K562 (cell line): ENCODE measurements at regions not wholly inside any gene's neighbourhood (a gene's known extent, or its start where the extent isn't known, plus 50 kb on each side); places are given as distances from the start of the nearest gene placed in this dataset.

Experiments
- ATAC-seq: fragments of 200-7000 bp; cut with Tn5 transposase; 3 replicates; pipeline ENCODE4 v1.9.1; 2020; ENCODE audit warnings: moderate library complexity
- BruUV-seq: library from RNA; stranded (reverse); fragments of 400-500 nt; replicated peaks from 2 replicates; lab custom pipeline; 2021; lab: Mats Ljungman, UMichigan
- CTCF ChIA-PET: fragments of 300-600 bp; formaldehyde crosslinking; extraction: SDS; loops from one replicate; lab custom pipeline; 2021; ENCODE audit warnings: low intra/inter-chr PET ratio; lab: Yijun Ruan, JAX
- POLR2A ChIA-PET: fragments of 300-600, 350-650 bp; sonication (Branson Sonifier 250); formaldehyde crosslinking; extraction: SDS; loops from one replicate; lab custom pipeline; 2021; ENCODE audit warnings: antibody characterized with exemption, inconsistent platforms; lab: Yijun Ruan, JAX
- DNase-seq, 4 experiments: peaks; one replicate each; pipeline versions ENCODE4 v3.0.0 to v3.0.0-alpha.2; 2011 to 2018; ENCODE audit warnings: low spot score in 3 of 4, mixed read lengths in 3 of 4; ENCODE audit errors: extremely low read depth in 1 of 4
- FAIRE-seq: peaks from 2 replicates; lab custom pipeline; 2011; peaks lifted over from hg19 to GRCh38; lab: Jason Lieb, UNC
- H2AFZ ChIP-seq: 2 replicates; pipeline ENCODE4 v1.6.0; 2011; ENCODE audit warnings: low read depth, low read length, control low read depth, inconsistent platforms
- H3K27ac ChIP-seq: fragments of 200-600 bp; 3 replicates; pipeline ENCODE4 v1.8.0; 2011; ENCODE audit warnings: low read depth, mild to moderate bottlenecking, control low read depth, inconsistent platforms, low read length, moderate library complexity, mixed read lengths; ENCODE audit errors: extremely low read depth
- H3K27me3 ChIP-seq, 2 experiments: fragments of 300-600 bp in 1 of 2; 2 replicates in 1 of 2; 3 replicates in 1 of 2; pipeline versions ENCODE4 v1.6.0 to v1.8.0; 2011; ENCODE audit warnings: inconsistent platforms in 2 of 2, low read length in 2 of 2, mild to moderate bottlenecking in 1 of 2, mixed read lengths in 1 of 2, moderate library complexity in 1 of 2; ENCODE audit not compliant: control insufficient read depth in 2 of 2, insufficient read depth in 2 of 2
- H3K36me3 ChIP-seq: fragments of 300-600 bp; 3 replicates; pipeline ENCODE4 v1.8.0; 2011; ENCODE audit warnings: mild to moderate bottlenecking, low read length, inconsistent platforms; ENCODE audit not compliant: control insufficient read depth, insufficient read depth
- H3K4me1 ChIP-seq, 2 experiments: fragments of 200-600 bp in 1 of 2; replicated peaks in 1 of 2; 2 replicates in 1 of 2; 3 replicates in 1 of 2; pipeline versions ENCODE4 v1.5.1 to v1.8.0; 2011; ENCODE audit warnings: inconsistent platforms in 2 of 2, low read length in 2 of 2, mild to moderate bottlenecking in 1 of 2, mixed read lengths in 1 of 2, moderate library complexity in 1 of 2; ENCODE audit not compliant: control insufficient read depth in 2 of 2, insufficient read depth in 2 of 2
- H3K4me2 ChIP-seq: 2 replicates; pipeline ENCODE4 v1.6.1; 2011; ENCODE audit warnings: low read length, control low read depth, inconsistent platforms, mixed read lengths; ENCODE audit not compliant: insufficient read depth
- H3K4me3 ChIP-seq: fragments of 200-600 bp; sonication (generic), shearing (Covaris generic); 2 replicates; pipeline ENCODE4 v1.5.1; 2016; ENCODE audit warnings: control low read depth, inconsistent platforms
- H3K79me2 ChIP-seq: fragments of 200-600 bp; 3 replicates; pipeline ENCODE4 v1.8.0; 2011; ENCODE audit warnings: low read length, inconsistent platforms; ENCODE audit not compliant: control insufficient read depth, insufficient read depth
- H3K9ac ChIP-seq, 2 experiments: 2 replicates each; pipeline versions ENCODE4 v1.6.0 to v1.6.1; 2011; ENCODE audit warnings: low read depth in 2 of 2, low read length in 2 of 2, control low read depth in 1 of 2, inconsistent platforms in 1 of 2, mild to moderate bottlenecking in 1 of 2, mixed read lengths in 1 of 2; ENCODE audit not compliant: insufficient read depth in 1 of 2
- H3K9me1 ChIP-seq: one replicate; pipeline ENCODE4 v1.6.0; 2011; ENCODE audit warnings: inconsistent platforms, mild to moderate bottlenecking, low read length, moderate library complexity; ENCODE audit not compliant: control insufficient read depth, insufficient read depth
- H3K9me3 ChIP-seq: replicated peaks from 2 replicates; pipeline ENCODE4 v1.5.1; 2011; ENCODE audit warnings: low read depth, low read length, inconsistent platforms; ENCODE audit not compliant: control insufficient read depth, insufficient read depth
- H4K20me1 ChIP-seq: replicated peaks from 2 replicates; pipeline ENCODE4 v1.6.1; 2011; ENCODE audit warnings: low read length, inconsistent platforms, mixed read lengths; ENCODE audit not compliant: control insufficient read depth, insufficient read depth
- ADNP ChIP-seq: fragments of 200-800 bp; sonication (Bioruptor generic); IDR thresholded peaks from 2 replicates; pipeline ENCODE4 v1.6.1; 2016; ENCODE audit warnings: missing genetic modification characterization, missing compliant biosample characterization
- BACH1 ChIP-seq: fragments of 200-800 bp; sonication (Bioruptor generic); IDR thresholded peaks from 2 replicates; pipeline ENCODE4 v1.6.1; 2016; ENCODE audit warnings: missing genetic modification characterization, missing compliant biosample characterization
- BCOR ChIP-seq: fragments of 450-650 bp; IDR thresholded peaks from 2 replicates; pipeline ENCODE4 v1.6.1; 2016
- BMI1 ChIP-seq: fragments of 150-350 bp; IDR thresholded peaks from 2 replicates; pipeline ENCODE4 v1.6.1; 2014; ENCODE audit warnings: low read length
- CHCHD3 ChIP-seq: fragments of 250-450 bp; sonication (Bioruptor Pico); IDR thresholded peaks from 2 replicates; pipeline ENCODE4 v2.1.2; 2022; ENCODE audit warnings: mild to moderate bottlenecking
- CHD1 ChIP-seq: fragments of 200-600 bp; sonication (generic); IDR thresholded peaks from one replicate; pipeline ENCODE4 v1.6.1; 2012; ENCODE audit warnings: mild to moderate bottlenecking, moderate library complexity, low read length, inconsistent platforms
- CHD2 ChIP-seq: IDR thresholded peaks from 2 replicates; pipeline ENCODE4 v1.6.1; 2011; ENCODE audit warnings: low read depth, low read length
- GATA2 ChIP-seq: sonication (generic); formaldehyde crosslinking; IDR thresholded peaks from 2 replicates; pipeline ENCODE4 v1.4.0; 2020; ENCODE audit warnings: mild to moderate bottlenecking, missing genetic modification reagents
- JUNB ChIP-seq: fragments of 450-650 bp; formaldehyde crosslinking; conservative IDR thresholded peaks from 2 replicates; pipeline ENCODE4 v1.4.0; 2020; ENCODE audit warnings: mild to moderate bottlenecking
- MYBL2 ChIP-seq, 2 experiments: fragments of 450-650 bp in 1 of 2; sonication (generic) in 1 of 2; formaldehyde crosslinking in 1 of 2; IDR thresholded peaks; 2 replicates each; pipeline versions ENCODE4 v1.6.1 to v1.8.1; 2017 to 2022; ENCODE audit warnings: borderline replicate concordance in 1 of 2, inconsistent platforms in 1 of 2, low read depth in 1 of 2, mild to moderate bottlenecking in 1 of 2, missing genetic modification reagents in 1 of 2, moderate library complexity in 1 of 2
- RBM25 ChIP-seq: fragments of 200-400 bp; formaldehyde crosslinking; IDR thresholded peaks from 2 replicates; pipeline ENCODE4 v1.6.1; 2018; ENCODE audit warnings: low read length, low read depth, moderate library complexity; ENCODE audit not compliant: severe bottlenecking
- RHOXF2B ChIP-seq: fragments of 250-450 bp; sonication (Bioruptor Pico); conservative IDR thresholded peaks from 2 replicates; pipeline ENCODE4 v1.5.1; 2021
- ZBTB8A ChIP-seq: fragments of 450-650 bp; IDR thresholded peaks from 2 replicates; pipeline ENCODE4 v1.6.1; 2018; ENCODE audit warnings: mild to moderate bottlenecking, moderate library complexity; ENCODE audit not compliant: partially characterized antibody
- ZFP1 ChIP-seq: fragments of 450-650 bp; formaldehyde crosslinking; IDR thresholded peaks from 2 replicates; pipeline ENCODE4 v1.4.0; 2020; ENCODE audit warnings: mild to moderate bottlenecking, mixed read lengths
- ZFP36 ChIP-seq: fragments of 150-350 bp; IDR thresholded peaks from 2 replicates; pipeline ENCODE4 v1.6.1; 2018; ENCODE audit warnings: low read length, low read depth; ENCODE audit not compliant: partially characterized antibody
- ZNF785 ChIP-seq: fragments of 250-450 bp; sonication (Bioruptor Pico); IDR thresholded peaks from 2 replicates; pipeline ENCODE4 v1.4.0; 2020; ENCODE audit warnings: mild to moderate bottlenecking
- in situ Hi-C: fragments of 300-500 bp; cut with MboI; formaldehyde crosslinking; loops from 4 replicates; pipeline ENCODE4 v1.15.0; 2018; ENCODE audit warnings: inconsistent platforms, mixed read lengths
- intact Hi-C: fragments of 100-400 bp; cut with micrococcal nuclease; formaldehyde crosslinking; loops from 2 replicates; pipeline ENCODE4 v1.14.2; 2022
- TF ChIP-seq, protein P1 (sequence below): sonication (generic); formaldehyde crosslinking; IDR thresholded peaks from 2 replicates; pipeline ENCODE4 v1.8.1; 2023; ENCODE audit warnings: mild to moderate bottlenecking, missing genetic modification reagents, moderate library complexity
- TF ChIP-seq, protein P2 (sequence below): fragments of 250-450 bp; sonication (Bioruptor Pico); IDR thresholded peaks from 2 replicates; pipeline ENCODE4 v1.4.0; 2020; ENCODE audit warnings: mild to moderate bottlenecking
- TF ChIP-seq, protein P3 (sequence below): fragments of 450-650 bp; IDR thresholded peaks from 2 replicates; pipeline ENCODE4 v1.6.1; 2016; ENCODE audit warnings: low read depth, mild to moderate bottlenecking, moderate library complexity
- TF ChIP-seq, protein P4 (sequence below): sonication (generic); formaldehyde crosslinking; IDR thresholded peaks from 2 replicates; pipeline ENCODE4 v1.8.0; 2022; ENCODE audit warnings: missing genetic modification reagents, mild to moderate bottlenecking, borderline replicate concordance

DNA sequence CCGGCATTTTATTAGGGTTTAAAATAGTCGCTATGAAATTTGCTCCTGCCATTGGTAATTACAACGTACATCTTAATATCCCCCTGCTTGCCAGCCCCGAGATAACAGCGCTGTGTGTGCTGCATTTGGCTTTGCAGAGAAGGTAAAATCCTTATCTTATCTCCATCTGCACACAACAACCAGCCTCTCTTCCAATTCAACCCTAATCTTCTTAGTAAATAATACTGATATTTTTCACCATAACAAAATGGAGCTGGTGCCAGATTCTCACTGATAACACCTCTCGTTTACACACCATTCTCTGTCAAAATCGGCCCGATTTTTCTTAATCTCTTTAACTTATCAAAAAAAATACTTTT lies 61.4 kb upstream of the SIX3 start (continued):
- TF ChIP-seq BMI1: no peak
- no peak for TF ChIP-seq CHD2
- TF ChIP-seq GATA2 (CRISPR knock-in tag): no peak
- TF ChIP-seq RHOXF2B (CRISPR knock-in tag): no peak
- TF ChIP-seq MYBL2 (IDR thresholded peaks at IDR 0.05; ENCODE audit: low read depth): no peak
- no peak for TF ChIP-seq MYBL2 (CRISPR knock-in tag; IDR thresholded peaks at IDR 0.05; ENCODE audit: borderline replicate concordance)
- TF ChIP-seq, protein P1, sequence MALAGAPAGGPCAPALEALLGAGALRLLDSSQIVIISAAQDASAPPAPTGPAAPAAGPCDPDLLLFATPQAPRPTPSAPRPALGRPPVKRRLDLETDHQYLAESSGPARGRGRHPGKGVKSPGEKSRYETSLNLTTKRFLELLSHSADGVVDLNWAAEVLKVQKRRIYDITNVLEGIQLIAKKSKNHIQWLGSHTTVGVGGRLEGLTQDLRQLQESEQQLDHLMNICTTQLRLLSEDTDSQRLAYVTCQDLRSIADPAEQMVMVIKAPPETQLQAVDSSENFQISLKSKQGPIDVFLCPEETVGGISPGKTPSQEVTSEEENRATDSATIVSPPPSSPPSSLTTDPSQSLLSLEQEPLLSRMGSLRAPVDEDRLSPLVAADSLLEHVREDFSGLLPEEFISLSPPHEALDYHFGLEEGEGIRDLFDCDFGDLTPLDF (CRISPR knock-in tag): no peak
- no peak for TF ChIP-seq JUNB (CRISPR knock-in tag)

DNA sequence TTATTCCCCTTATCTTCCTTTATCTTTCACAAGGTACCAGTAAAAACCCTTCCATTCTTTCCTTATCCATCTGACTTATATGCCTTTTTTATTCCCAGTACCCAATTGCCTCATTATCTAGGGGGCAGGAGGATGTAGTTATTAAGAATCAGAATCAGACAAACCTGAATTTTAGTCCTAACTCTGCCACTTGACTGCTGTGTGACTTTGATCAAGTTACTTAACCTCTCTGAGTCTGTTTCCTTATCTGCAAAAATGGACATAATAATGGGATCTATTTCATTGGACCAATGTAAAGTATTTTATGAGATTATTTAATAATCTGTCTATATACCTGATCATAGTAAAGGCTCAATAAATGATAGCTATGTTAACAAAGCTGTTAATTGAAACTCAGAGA lies 59.6 kb upstream of the SIX3 start:
- POLR2A ChIA-PET: no interaction called here
- DNase-seq: no peak
- CTCF ChIA-PET: no interaction called here

More for the DNA sequence above, 59.6 kb upstream of the SIX3 start:
- Histone ChIP-seq H3K79me2 (no peaks in the 10 kb centered on the region), H2AFZ (no peak overlapping the region), H3K4me3 (no peak overlapping the region), H3K4me1 (no peaks in the 10 kb centered on the region), H3K27me3 (peaks cover 7 to 40% of the 10 kb centered on the region in 2 experiments; a peak in 4 of 5 replicates), H3K4me2 (no peak overlapping the region), H4K20me1 (no peaks in the 10 kb centered on the region), H3K36me3 (no peaks in the 10 kb centered on the region), H3K9ac (no peak overlapping the region), H3K9me3 (no peaks in the 10 kb centered on the region), H3K9me1 (no peaks in the 10 kb centered on the region), H3K27ac (no peak overlapping the region)
- no peak for ATAC-seq
- no TSS peak for BruUV-seq
- intact Hi-C loops (no loop called here), in situ Hi-C loops (no loop called here)
- TF ChIP-seq ZFP1 (CRISPR knock-in tag) (no peak), RBM25 (peak; percentile 95), ZBTB8A (no peak), BCOR (peak; percentile 75; the same call in 1 of the 2 replicates), CHD1 (no peak), BACH1 (tag) (no peak), ADNP (peak; percentile 46; the same call in 1 of the 2 replicates), CHCHD3 (CRISPR knock-in tag) (no peak), ZFP36 (peak; percentile 48), ZNF785 (no peak)
- TF ChIP-seq, protein P2, sequence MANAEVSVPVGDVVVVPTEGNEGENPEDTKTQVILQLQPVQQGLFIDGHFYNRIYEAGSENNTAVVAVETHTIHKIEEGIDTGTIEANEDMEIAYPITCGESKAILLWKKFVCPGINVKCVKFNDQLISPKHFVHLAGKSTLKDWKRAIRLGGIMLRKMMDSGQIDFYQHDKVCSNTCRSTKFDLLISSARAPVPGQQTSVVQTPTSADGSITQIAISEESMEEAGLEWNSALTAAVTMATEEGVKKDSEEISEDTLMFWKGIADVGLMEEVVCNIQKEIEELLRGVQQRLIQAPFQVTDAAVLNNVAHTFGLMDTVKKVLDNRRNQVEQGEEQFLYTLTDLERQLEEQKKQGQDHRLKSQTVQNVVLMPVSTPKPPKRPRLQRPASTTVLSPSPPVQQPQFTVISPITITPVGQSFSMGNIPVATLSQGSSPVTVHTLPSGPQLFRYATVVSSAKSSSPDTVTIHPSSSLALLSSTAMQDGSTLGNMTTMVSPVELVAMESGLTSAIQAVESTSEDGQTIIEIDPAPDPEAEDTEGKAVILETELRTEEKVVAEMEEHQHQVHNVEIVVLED (CRISPR knock-in tag): no peak
- TF ChIP-seq, protein P3, sequence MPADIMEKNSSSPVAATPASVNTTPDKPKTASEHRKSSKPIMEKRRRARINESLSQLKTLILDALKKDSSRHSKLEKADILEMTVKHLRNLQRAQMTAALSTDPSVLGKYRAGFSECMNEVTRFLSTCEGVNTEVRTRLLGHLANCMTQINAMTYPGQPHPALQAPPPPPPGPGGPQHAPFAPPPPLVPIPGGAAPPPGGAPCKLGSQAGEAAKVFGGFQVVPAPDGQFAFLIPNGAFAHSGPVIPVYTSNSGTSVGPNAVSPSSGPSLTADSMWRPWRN: no peak
- TF ChIP-seq, protein P4, sequence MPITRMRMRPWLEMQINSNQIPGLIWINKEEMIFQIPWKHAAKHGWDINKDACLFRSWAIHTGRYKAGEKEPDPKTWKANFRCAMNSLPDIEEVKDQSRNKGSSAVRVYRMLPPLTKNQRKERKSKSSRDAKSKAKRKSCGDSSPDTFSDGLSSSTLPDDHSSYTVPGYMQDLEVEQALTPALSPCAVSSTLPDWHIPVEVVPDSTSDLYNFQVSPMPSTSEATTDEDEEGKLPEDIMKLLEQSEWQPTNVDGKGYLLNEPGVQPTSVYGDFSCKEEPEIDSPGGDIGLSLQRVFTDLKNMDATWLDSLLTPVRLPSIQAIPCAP (CRISPR knock-in tag): no peak
- FAIRE-seq: no peak
